ENCODE measurements at regions not wholly inside any gene's neighbourhood (a gene's known extent, or its start where the extent isn't known, plus 50 kb on each side); places are given as distances from the start of the nearest gene placed in this dataset.

DNA sequence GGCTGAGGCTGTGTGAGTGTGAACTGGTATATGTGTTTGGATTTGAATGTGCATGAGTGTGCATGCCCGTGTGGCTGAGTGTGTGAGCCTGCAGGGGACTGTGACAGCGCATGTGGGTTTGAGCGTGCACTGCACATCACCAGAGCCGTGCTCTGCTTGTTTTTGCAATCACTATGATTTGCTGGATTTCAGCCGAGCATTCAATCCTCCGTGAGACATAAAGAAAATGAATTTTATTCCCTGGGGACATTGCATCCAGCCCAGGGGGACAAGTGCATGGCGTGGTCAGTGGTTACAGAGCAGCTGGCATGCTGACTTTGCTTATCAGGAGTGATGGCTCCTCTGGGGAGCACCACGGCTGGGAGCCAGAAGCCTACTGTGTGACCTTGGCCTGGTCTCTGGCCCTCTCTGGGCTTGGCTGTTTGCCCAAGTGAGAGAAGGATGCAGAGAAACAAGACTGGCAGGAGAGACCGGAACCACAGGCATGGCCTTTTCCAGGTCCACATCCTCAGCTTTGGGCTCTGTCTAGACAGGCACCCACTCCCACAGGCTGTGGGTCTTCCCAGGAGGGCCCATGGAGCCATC, 160.2 kb upstream of the UNC5B start:
- peaks cover 60% of the 10 kb centered on the region for H3K27me3 ChIP-seq (replicated peaks; ENCODE audit: control insufficient read depth, insufficient read depth, low read length)
- H3K4me3 ChIP-seq (ENCODE audit: low read length), result no peak overlapping the region
- no peak overlapping the region for H3K9ac ChIP-seq (ENCODE audit: low read length)
- peaks cover 5% of the 10 kb centered on the region for H3K9me3 ChIP-seq (ENCODE audit: control insufficient read depth, low read length)
- no peaks in the 10 kb centered on the region for H3K36me3 ChIP-seq (ENCODE audit: control insufficient read depth, insufficient read depth, low read length, severe bottlenecking)
- no peaks in the 10 kb centered on the region for H3K4me1 ChIP-seq (ENCODE audit: control insufficient read depth, insufficient read depth, low read length)
- no peak for DNase-seq (ENCODE audit: low read depth)

- Histone ChIP-seq H3K4me3 (ENCODE audit: low read length) (no peak overlapping the region), H3K4me1 (ENCODE audit: control insufficient read depth, insufficient read depth, low read length) (no peaks in the 10 kb centered on the region), H3K9ac (ENCODE audit: low read length) (no peak overlapping the region), H3K27me3 (replicated peaks; ENCODE audit: control insufficient read depth, insufficient read depth, low read length) (peaks cover 57% of the 10 kb centered on the region), H3K9me3 (ENCODE audit: control insufficient read depth, low read length) (peaks cover 5% of the 10 kb centered on the region), H3K36me3 (ENCODE audit: control insufficient read depth, insufficient read depth, low read length, severe bottlenecking) (no peaks in the 10 kb centered on the region)
- no peak for DNase-seq (ENCODE audit: low read depth)
These were observed 159.7 kb upstream of the UNC5B start for GRCh38 chr10:71052708-71053107.

GRCh38 chr10:71053169-71053895, 159.0 kb upstream of the UNC5B start:
- no peaks in the 10 kb centered on the region for H3K36me3 ChIP-seq (ENCODE audit: control insufficient read depth, insufficient read depth, low read length, severe bottlenecking)
- H3K4me1 ChIP-seq (ENCODE audit: control insufficient read depth, insufficient read depth, low read length), result no peaks in the 10 kb centered on the region
- no peak overlapping the region for H3K4me3 ChIP-seq (ENCODE audit: low read length)
- H3K9ac ChIP-seq (ENCODE audit: low read length), result no peak overlapping the region
- no peak for DNase-seq (ENCODE audit: low read depth)
- peaks cover 5% of the 10 kb centered on the region for H3K9me3 ChIP-seq (ENCODE audit: control insufficient read depth, low read length)
- H3K27me3 ChIP-seq (replicated peaks; ENCODE audit: control insufficient read depth, insufficient read depth, low read length), result peaks cover 57% of the 10 kb centered on the region

- peaks cover 5% of the 10 kb centered on the region for H3K9me3 ChIP-seq (ENCODE audit: control insufficient read depth, low read length)
- no peak overlapping the region for H3K9ac ChIP-seq (ENCODE audit: low read length)
- no peaks in the 10 kb centered on the region for H3K36me3 ChIP-seq (ENCODE audit: control insufficient read depth, insufficient read depth, low read length, severe bottlenecking)
- H3K27me3 ChIP-seq (replicated peaks; ENCODE audit: control insufficient read depth, insufficient read depth, low read length), result peaks cover 47% of the 10 kb centered on the region
- no peak overlapping the region for H3K4me3 ChIP-seq (ENCODE audit: low read length)
- DNase-seq (ENCODE audit: low read depth), result no peak
- peaks cover 7% of the 10 kb centered on the region for H3K4me1 ChIP-seq (ENCODE audit: control insufficient read depth, insufficient read depth, low read length)
These were observed 154.1 kb upstream of the UNC5B start for GRCh38 chr10:71058308-71058707.

DNA sequence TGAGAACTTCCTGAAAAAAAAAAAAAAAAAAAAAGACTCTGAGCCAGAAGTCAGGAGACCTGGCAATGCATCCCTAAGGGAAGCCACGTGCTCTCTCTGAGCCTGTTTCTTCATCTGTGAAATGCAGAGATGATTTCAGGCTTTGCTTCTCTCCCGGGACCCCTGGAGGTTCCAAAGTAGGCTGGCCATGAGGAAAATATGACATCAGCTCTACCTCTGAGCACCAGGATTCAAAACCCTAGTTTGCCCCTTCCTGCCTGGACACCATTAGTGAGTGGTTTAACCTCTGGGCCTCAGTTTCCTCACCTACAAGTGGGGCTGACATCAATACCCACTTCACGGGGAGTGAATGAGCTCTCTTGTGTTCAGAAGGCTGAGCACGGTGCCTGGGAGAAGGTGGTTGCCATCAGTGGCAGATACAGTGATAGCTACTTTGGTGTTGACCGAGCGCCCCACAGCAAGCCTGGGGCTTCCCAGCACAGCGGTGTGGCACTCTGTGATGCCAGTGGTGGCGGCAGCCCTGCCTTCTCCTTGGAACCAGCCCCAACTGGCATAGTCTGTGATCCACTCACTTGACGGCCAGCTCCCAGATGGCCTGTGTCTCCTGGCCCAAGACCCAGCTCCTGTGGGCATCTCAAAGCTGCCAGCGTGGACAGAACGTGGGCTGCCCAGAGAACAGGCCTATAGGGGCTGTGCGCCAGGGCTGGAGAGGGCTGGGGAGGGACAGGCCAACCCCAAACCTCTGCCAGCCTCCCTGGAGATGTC, 153.1 kb upstream of the UNC5B start:
- peaks cover 5% of the 10 kb centered on the region for H3K9me3 ChIP-seq (ENCODE audit: control insufficient read depth, low read length)
- DNase-seq (ENCODE audit: low read depth), result no peak
- H3K36me3 ChIP-seq (ENCODE audit: control insufficient read depth, insufficient read depth, low read length, severe bottlenecking), result no peaks in the 10 kb centered on the region
- no peak overlapping the region for H3K4me3 ChIP-seq (ENCODE audit: low read length)
- H3K27me3 ChIP-seq (replicated peaks; ENCODE audit: control insufficient read depth, insufficient read depth, low read length), result peaks cover 48% of the 10 kb centered on the region
- peaks cover 7% of the 10 kb centered on the region for H3K4me1 ChIP-seq (ENCODE audit: control insufficient read depth, insufficient read depth, low read length)
- H3K9ac ChIP-seq (ENCODE audit: low read length), result no peak overlapping the region

DNA sequence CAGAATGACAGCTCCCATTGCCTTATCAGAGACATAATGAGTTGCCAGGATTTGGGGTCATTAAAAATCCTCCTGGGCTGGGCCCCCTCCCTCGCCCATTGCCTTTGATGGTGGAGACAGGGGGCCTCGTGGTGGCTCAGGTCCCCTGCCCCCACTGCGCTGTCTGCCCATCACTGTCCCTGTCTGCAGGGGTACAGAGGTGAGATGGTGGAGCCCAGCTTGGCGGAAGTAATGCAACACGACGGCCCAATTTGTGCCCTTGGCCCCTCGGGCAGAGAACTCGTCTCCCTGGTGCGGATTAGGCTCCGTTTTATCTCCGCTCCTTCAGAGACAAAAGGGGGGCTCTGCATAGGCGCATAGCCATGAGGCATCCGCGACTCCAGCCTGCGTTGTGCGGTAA, 152.4 kb upstream of the UNC5B start:
- no peak for DNase-seq (ENCODE audit: low read depth)
- H3K9me3 ChIP-seq (ENCODE audit: control insufficient read depth, low read length), result peaks cover 3% of the 10 kb centered on the region
- H3K4me1 ChIP-seq (ENCODE audit: control insufficient read depth, insufficient read depth, low read length), result peaks cover 7% of the 10 kb centered on the region
- H3K27me3 ChIP-seq (replicated peaks; ENCODE audit: control insufficient read depth, insufficient read depth, low read length), result peaks cover 55% of the 10 kb centered on the region
- no peak overlapping the region for H3K4me3 ChIP-seq (ENCODE audit: low read length)
- H3K9ac ChIP-seq (ENCODE audit: low read length), result no peak overlapping the region
- H3K36me3 ChIP-seq (ENCODE audit: control insufficient read depth, insufficient read depth, low read length, severe bottlenecking), result no peaks in the 10 kb centered on the region

GRCh38 chr10:71060476-71061426, 151.6 kb upstream of the UNC5B start:
- Histone ChIP-seq H3K36me3 (ENCODE audit: control insufficient read depth, insufficient read depth, low read length, severe bottlenecking) (no peaks in the 10 kb centered on the region), H3K27me3 (replicated peaks; ENCODE audit: control insufficient read depth, insufficient read depth, low read length) (peaks cover 60% of the 10 kb centered on the region), H3K4me3 (ENCODE audit: low read length) (no peak overlapping the region), H3K9me3 (ENCODE audit: control insufficient read depth, low read length) (no peaks in the 10 kb centered on the region), H3K4me1 (ENCODE audit: control insufficient read depth, insufficient read depth, low read length) (peaks cover 7% of the 10 kb centered on the region), H3K9ac (ENCODE audit: low read length) (no peak overlapping the region)
- no peak for DNase-seq (ENCODE audit: low read depth)

GRCh38 chr10:71061472-71061871, 150.9 kb upstream of the UNC5B start:
- Histone ChIP-seq H3K4me3 (ENCODE audit: low read length) (no peak overlapping the region), H3K9me3 (ENCODE audit: control insufficient read depth, low read length) (no peaks in the 10 kb centered on the region), H3K27me3 (replicated peaks; ENCODE audit: control insufficient read depth, insufficient read depth, low read length) (peaks cover 59% of the 10 kb centered on the region), H3K9ac (ENCODE audit: low read length) (no peak overlapping the region), H3K4me1 (ENCODE audit: control insufficient read depth, insufficient read depth, low read length) (peaks cover 7% of the 10 kb centered on the region), H3K36me3 (ENCODE audit: control insufficient read depth, insufficient read depth, low read length, severe bottlenecking) (no peaks in the 10 kb centered on the region)
- DNase-seq (ENCODE audit: low read depth), result no peak

GRCh38 chr10:71062156-71062555, 150.2 kb upstream of the UNC5B start:
- Histone ChIP-seq H3K9ac (ENCODE audit: low read length) (no peak overlapping the region), H3K9me3 (ENCODE audit: control insufficient read depth, low read length) (no peaks in the 10 kb centered on the region), H3K27me3 (replicated peaks; ENCODE audit: control insufficient read depth, insufficient read depth, low read length) (peaks cover 53% of the 10 kb centered on the region), H3K36me3 (ENCODE audit: control insufficient read depth, insufficient read depth, low read length, severe bottlenecking) (no peaks in the 10 kb centered on the region), H3K4me1 (ENCODE audit: control insufficient read depth, insufficient read depth, low read length) (peaks cover 7% of the 10 kb centered on the region), H3K4me3 (ENCODE audit: low read length) (no peak overlapping the region)
- no peak for DNase-seq (ENCODE audit: low read depth)

GRCh38 chr10:71063401-71063800, 149.0 kb upstream of the UNC5B start:
- Histone ChIP-seq H3K9ac (ENCODE audit: low read length) (no peak overlapping the region), H3K27me3 (replicated peaks; ENCODE audit: control insufficient read depth, insufficient read depth, low read length) (peaks cover 49% of the 10 kb centered on the region), H3K4me1 (ENCODE audit: control insufficient read depth, insufficient read depth, low read length) (peaks cover 7% of the 10 kb centered on the region), H3K9me3 (ENCODE audit: control insufficient read depth, low read length) (no peaks in the 10 kb centered on the region), H3K4me3 (ENCODE audit: low read length) (no peak overlapping the region), H3K36me3 (ENCODE audit: control insufficient read depth, insufficient read depth, low read length, severe bottlenecking) (no peaks in the 10 kb centered on the region)
- no peak for DNase-seq (ENCODE audit: low read depth)
